DMS 273 (cell line): ENCODE measurements at regions not wholly inside any gene's neighbourhood (a gene's known extent, or its start where the extent isn't known, plus 50 kb on each side); places are given as distances from the start of the nearest gene placed in this dataset.
"Not testable (repeated sequence)": the region's sequence is repeated elsewhere in the genome, so short reads cannot be mapped to it uniquely, and the experiment has no call there.

Source experiments
- DNase-seq: peaks from one replicate; lab custom pipeline; 2025; ENCODE audit not compliant: unreplicated experiment; lab: John Stamatoyannopoulos, UW

DNA sequence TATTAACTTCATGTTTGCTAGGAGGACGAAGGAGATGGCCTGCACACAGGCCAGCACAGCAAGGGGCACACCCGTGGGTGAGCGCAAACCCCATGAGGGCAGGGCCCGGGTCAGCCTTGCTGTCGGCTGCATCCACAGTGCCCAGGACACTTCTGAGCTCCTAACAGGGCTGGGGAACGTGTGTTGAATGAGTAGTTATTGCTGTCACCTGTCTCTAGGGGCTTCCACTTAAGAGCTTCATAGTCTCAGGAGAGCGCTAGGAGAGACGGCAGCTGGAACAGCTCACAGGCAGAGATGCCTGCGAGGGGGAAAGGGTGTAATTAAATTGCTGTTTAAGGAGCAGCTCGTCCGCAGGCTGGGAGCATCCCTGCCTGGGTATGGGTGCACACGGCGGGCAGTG, 91.4 kb upstream of the NEURL1B start:
- DNase-seq = no peak

GRCh38 chr5:172548981-172549687, 91.9 kb upstream of the NEURL1B start:
- no peak for DNase-seq

- no peak for DNase-seq
Observed at GRCh38 chr5:172548311-172548731, 92.7 kb upstream of the NEURL1B start.

DNA sequence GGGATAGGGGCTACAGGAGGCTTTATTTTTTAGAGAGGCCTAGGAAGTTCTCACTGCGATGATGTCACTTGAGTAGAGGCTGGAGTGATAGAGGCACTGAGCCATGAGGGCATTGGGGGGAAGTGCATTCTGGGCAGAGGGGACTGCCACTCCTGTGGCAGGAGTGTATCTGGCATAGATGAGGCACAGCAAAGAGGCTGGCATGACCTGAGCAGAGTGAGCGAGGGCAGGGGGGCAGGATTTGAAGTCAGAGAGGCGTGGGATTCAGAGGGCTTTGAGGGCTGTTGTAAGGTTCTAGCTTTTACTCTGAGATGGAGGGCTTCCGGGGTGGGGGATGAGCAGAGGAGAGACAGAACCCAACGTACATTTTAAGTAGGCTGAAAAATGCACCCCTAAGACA, 91.9 kb upstream of the SH3PXD2B start:
- DNase-seq = no peak

GRCh38 chr5:172545291-172545801, 91.0 kb upstream of the SH3PXD2B start:
- DNase-seq = peak; percentile 17

GRCh38 chr5:172544371-172545095, 90.2 kb upstream of the SH3PXD2B start:
- peak; percentile 92 for DNase-seq

GRCh38 chr5:172543484-172544298, 89.4 kb upstream of the SH3PXD2B start:
- no peak for DNase-seq

GRCh38 chr5:172542651-172543131, 88.4 kb upstream of the SH3PXD2B start:
- DNase-seq = peak; percentile 79

GRCh38 chr5:172541773-172542136, 87.4 kb upstream of the SH3PXD2B start:
- DNase-seq = no peak

DNA sequence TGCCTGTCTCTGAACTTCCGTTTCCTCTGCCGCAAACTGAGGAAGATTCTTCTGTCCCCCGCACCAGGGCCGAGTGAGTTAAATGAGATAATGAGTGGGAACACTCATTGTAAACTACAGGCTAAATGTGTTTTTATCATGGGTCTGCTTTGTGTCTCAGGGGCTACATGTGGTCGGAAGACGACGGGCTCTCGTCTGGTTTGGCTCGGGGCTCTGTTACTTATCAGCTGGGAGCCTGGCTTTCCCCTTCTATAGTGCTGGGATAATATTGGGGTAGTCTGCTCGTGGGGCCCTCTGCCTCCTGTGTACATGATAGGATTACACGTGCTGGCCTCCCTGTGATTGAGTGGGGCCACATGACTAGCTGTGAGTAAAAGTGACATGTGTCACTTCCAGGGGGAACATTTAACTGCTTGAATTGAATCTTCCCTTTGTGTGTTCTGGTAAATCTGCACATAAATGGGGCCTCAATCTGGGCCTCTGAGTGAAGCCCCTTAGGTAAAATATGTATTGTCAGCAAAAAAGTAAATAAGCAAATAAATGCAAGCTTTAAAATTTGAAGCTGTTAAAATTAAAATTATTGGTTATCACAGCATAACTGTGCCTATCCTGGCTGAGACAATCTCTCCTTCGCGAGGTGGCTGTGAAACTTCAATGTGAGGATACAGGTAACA, 86.9 kb upstream of the SH3PXD2B start:
- DNase-seq = no peak

DNA sequence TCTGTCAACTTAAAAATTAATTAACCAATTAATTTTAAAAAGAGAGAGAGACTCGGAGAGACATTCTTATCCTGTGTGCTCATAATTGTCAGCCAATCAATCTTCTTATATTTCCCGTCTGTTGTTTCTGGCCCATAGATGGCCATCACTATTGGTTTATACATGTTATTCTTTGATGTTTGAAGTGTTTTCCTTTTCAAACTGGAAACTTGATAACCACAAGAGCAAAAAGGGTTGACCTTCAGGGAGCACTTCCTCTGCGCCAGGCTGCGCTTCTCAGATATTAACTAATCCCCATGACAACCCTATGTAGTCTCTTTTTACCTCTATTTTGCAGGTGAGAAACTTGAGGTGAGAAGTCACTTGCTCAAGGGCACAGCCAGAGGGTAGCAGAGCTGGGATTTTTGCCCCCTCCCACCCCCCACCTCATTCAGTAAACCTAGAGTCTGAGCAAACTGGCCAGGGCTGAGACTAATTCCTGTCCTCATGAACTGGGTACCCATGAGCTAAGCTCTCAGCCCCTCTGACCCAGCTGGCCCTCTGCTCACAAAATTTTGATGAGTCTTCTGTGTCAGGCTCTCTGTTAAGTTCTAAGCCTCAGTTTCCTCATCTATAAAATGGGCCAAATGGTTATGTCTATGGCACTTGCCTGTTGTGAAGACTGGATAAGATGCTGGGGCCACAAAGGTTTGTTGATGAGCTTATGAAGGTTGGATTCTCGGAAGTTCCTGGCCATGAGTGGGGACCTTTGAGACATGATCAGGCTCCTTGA, 86.0 kb upstream of the SH3PXD2B start:
- no peak for DNase-seq

DNA sequence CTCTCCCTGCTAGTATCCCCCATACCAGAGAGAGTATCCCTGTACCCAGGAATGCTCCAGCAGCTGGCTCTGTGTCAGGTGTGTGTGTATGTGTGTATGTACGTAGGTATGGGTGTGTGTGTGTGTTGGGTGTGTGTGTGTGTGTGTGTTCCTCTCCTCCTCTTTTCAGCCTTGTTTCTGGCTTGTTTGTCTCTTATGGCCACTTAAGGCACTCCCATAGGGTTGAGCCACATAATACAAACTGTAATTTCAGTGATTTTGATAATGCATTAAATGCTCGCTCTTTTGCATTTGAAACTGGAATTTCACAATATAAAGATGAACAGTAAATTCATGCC, 80.8 kb upstream of the SH3PXD2B start:
- no peak for DNase-seq

DNA sequence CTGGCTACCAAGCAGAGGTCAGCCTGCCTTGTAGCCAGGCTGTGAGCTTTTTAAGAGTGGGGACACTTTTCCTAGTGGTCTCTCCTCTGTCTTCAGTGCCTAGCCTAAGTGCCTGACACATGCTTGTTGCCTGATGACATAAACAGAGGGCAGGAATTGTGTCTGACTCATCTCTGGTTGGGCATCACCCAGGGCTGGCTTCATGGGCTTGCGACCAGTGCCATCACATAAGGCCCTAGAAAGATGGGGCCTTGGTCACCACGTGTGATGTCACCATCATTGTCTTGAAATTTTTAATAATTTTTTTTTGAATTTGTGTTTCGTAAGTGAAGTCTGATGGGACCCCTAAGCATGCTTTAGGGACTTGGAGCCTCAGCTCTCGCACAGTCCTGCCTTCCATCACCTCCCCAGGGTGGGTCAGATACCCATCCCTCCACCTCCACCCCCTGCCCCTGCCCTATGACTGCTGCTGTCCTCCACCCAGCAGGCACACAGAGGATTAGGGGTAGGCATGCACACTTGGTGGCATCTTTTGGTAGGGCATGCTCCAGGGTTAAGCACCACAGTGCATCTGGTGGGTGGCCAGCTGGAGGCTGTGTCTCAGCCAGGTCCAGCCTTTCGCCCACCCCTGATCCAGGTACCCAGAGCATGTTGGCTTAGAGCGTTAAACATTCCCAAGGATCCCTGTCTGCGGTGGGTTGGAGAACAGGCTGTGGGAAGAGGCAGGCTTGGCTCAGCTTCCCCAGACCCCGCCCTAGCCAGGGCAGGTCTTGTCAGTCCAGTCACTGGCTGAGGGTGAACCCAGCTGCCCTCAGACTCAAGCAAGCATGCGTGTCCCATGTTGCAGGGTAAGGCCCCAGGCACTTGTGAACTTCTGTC, 80.1 kb upstream of the SH3PXD2B start:
- no peak for DNase-seq

DNA sequence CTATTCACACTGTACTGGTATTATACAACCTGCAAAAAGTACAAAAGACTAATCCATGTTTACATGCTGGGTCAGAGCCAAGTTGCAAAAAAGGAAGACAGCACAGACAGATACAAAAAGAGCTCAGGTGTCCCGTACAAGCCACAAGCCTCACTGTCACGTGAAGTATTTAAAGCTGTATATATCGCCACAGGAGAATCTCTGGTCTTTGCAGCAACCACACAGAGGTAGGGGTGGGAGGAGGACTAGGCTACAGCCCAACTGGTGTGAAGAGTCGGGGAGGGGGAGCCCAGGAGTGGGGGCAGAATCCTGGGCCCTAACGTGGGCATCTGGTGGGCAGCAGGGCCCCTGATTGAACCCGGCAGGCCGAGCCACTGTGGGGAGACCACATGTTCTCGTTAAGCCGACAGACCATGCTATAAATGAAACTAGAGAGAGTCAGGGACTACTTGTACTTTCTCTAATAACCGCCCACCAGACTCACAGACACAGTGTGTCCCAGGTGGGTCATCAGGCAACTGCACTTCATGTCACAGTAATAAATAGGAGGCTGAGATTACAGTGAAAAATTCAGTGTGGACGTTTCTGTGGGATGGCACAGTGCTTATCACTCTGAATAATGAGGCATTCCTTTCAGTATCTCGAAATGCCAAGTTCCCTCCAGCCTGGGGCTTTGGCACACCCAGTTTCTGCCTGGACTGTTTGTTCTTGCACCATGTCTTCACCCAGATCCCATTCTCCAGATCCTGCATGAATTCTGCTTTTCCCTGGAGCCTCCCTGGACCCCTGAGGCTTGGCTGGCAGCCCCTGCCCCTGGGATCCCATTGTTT, 79.3 kb upstream of the SH3PXD2B start:
- DNase-seq = peak; percentile 21

DNA sequence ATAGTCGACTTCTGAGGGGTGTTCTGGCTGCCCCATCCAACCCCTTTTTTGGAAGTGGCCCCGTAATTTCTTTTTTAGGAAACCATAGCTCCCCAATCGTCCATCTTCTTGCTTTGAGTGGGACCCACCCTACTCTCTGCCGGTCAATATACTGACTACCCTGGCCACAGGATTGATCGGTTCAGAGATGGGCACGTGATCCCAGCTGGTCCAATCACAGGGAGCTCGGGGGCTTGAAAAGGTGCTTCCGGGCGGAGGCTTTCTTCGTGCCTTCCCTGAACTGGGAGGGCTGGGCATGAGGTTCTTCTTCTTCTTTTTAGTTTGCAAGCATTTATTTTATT, 78.7 kb upstream of the SH3PXD2B start:
- no peak for DNase-seq

- DNase-seq = not testable (repeated sequence)
Observed at GRCh38 chr5:172532439-172532838, 78.1 kb upstream of the SH3PXD2B start.

- no peak for DNase-seq
Observed at GRCh38 chr5:172531704-172532026, 77.3 kb upstream of the SH3PXD2B start.

DNA sequence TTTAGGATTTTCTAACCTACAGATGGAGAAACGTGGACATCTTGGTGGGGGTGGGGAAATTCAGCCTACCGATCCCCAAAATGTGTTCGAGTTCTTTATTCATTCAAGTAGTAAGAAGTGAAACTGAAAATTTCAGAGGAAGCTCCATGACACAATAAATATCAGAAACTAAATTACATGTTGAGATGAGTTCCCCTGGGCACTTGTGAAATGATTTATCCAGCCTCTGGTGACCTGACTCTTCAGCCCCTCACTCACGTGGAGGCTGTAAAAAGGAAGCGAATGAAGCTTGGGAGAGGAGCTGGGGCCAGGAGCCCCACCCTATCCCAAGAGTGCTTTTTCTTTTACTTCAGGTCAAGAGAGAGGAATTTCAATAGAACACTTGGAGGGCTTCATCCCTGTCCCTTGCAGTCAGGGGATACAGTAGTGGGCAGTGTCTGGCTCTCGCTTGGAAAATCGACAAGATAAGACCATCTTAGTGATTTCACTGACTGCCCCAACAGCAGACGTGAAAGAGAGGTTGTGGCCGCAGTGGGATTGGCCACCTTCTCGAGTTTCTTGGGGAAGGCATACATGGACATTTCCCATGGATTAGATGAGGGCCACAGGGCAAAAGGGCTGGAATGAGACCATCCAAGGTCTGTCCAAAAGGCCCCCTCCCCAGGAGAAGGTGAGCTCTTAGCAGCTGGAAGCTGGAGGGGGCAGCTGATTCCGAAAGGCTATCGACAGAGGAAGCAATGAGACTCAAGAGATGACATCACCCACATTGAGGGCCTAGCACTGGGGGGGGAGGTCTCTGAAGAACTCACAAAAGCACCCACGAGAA, 76.8 kb upstream of the SH3PXD2B start:
- no peak for DNase-seq
